GM23248 (cell line): ENCODE measurements at regions not wholly inside any gene's neighbourhood (a gene's known extent, or its start where the extent isn't known, plus 50 kb on each side); places are given as distances from the start of the nearest gene placed in this dataset.
"Not testable (repeated sequence)": the region's sequence is repeated elsewhere in the genome, so short reads cannot be mapped to it uniquely, and the experiment has no call there.

ENCODE experiments used
- DNase-seq: peaks from one replicate; pipeline ENCODE4 v3.0.0-alpha.2; 2015
- H2AFZ ChIP-seq: fragments of 200-600 bp; sonication (generic); 2 replicates; pipeline ENCODE4 v1.6.1; 2016; ENCODE audit warnings: antibody characterized with exemption
- H3F3A ChIP-seq: fragments of 200-600 bp; sonication (generic); 2 replicates; pipeline ENCODE4 v1.6.1; 2016; ENCODE audit warnings: mild to moderate bottlenecking, antibody characterized with exemption, mixed run types; ENCODE audit not compliant: insufficient read depth
- H3K27ac ChIP-seq: fragments of 200-600 bp; sonication (generic); 2 replicates; pipeline ENCODE4 v1.5.1; 2016; ENCODE audit warnings: mild to moderate bottlenecking
- H3K27me3 ChIP-seq: fragments of 200-600 bp; sonication (generic); replicated peaks from 2 replicates; pipeline ENCODE4 v1.6.1; 2016; ENCODE audit warnings: mild to moderate bottlenecking; ENCODE audit not compliant: insufficient read depth
- H3K36me3 ChIP-seq: fragments of 200-600 bp; sonication (generic); 2 replicates; pipeline ENCODE4 v1.6.1; 2016; ENCODE audit warnings: low read depth, mild to moderate bottlenecking
- H3K4me1 ChIP-seq: fragments of 200-600 bp; sonication (generic); 2 replicates; pipeline ENCODE4 v1.6.1; 2016; ENCODE audit warnings: mild to moderate bottlenecking; ENCODE audit not compliant: insufficient read depth
- H3K4me2 ChIP-seq: fragments of 200-600 bp; sonication (generic); one replicate; pipeline ENCODE4 v1.6.1; 2016; ENCODE audit warnings: mild to moderate bottlenecking; ENCODE audit not compliant: unreplicated experiment
- H3K4me3 ChIP-seq: fragments of 200-600 bp; sonication (generic); 2 replicates; pipeline ENCODE4 v1.5.1; 2016; ENCODE audit warnings: mild to moderate bottlenecking
- H3K79me2 ChIP-seq: fragments of 200-600 bp; sonication (generic); 2 replicates; pipeline ENCODE4 v1.6.1; 2016; ENCODE audit warnings: mild to moderate bottlenecking; ENCODE audit not compliant: insufficient read depth
- H3K9ac ChIP-seq: fragments of 200-600 bp; sonication (generic); 2 replicates; pipeline ENCODE4 v1.6.1; 2016; ENCODE audit warnings: mild to moderate bottlenecking
- H3K9me2 ChIP-seq: fragments of 200-600 bp; sonication (generic); 2 replicates; pipeline ENCODE4 v1.6.1; 2016; ENCODE audit warnings: mixed run types, mild to moderate bottlenecking, moderate library complexity; ENCODE audit not compliant: insufficient read depth
- H3K9me3 ChIP-seq: fragments of 200-600 bp; sonication (generic); one replicate; pipeline ENCODE4 v1.6.1; 2017; ENCODE audit warnings: low read depth
- H4K20me1 ChIP-seq: fragments of 200-600 bp; sonication (generic); 2 replicates; pipeline ENCODE4 v1.6.0; 2016; ENCODE audit not compliant: insufficient read depth
- EZH2 ChIP-seq: fragments of 200-600 bp; sonication (generic); IDR thresholded peaks from 2 replicates; pipeline ENCODE4 v1.6.1; 2018; ENCODE audit warnings: antibody characterized with exemption, mild to moderate bottlenecking; ENCODE audit not compliant: insufficient read depth, poor library complexity, severe bottlenecking
- EZH2phosphoT487 ChIP-seq: fragments of 200-600 bp; sonication (generic); IDR thresholded peaks from 2 replicates; pipeline ENCODE4 v1.6.1; 2018; ENCODE audit warnings: antibody characterized with exemption, moderate library complexity, mild to moderate bottlenecking, low read depth; ENCODE audit not compliant: insufficient read depth
- WGBS, 2 experiments: methylation state at CpG; one replicate each; pipeline ENCODE4 v1.1.6; 2015 to 2017; ENCODE audit warnings: low lambda C conversion rate in 2 of 2, low coverage in 1 of 2; ENCODE audit errors: missing lambda C conversion rate in 2 of 2; 5-methylcytosine and 5-hydroxymethylcytosine counted together
- in situ Hi-C: fragments of 300-500 bp; cut with MboI; formaldehyde crosslinking; loops from 2 replicates; pipeline ENCODE4 v1.15.0; 2020

DNA sequence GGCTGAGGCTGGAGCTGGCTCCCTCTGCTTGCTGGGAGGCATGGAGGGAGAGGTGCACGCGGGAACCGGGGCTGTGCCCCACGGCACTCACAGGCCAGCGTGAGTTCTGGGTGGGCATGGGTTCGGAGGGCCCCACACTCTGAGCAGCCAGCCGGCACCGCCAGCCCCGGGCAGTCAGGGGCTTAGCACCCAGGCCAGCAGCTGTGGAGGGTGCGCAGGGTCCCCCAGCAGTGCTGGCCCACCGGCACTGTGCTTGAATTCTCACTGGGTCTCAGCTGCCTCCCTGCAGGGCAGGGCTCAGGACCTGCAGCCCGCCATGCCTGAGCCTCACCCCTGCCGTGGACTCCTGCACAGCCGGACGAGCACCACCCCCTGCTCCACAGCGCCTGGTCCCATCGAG is 164.9 kb upstream of the PLD5 start:
- Histone ChIP-seq H3K9me3 (no peaks in the 10 kb centered on the region), H3K4me1 (no peaks in the 10 kb centered on the region), H3K36me3 (no peaks in the 10 kb centered on the region), H3K9me2 (no peaks in the 10 kb centered on the region), H3K79me2 (no peaks in the 10 kb centered on the region), H3K4me3 (no peak overlapping the region), H3K27ac (no peak overlapping the region), H3K4me2 (no peak overlapping the region), H3K9ac (no peak overlapping the region), H3K27me3 (no peaks in the 10 kb centered on the region), H2AFZ (no peak overlapping the region), H3F3A (no peaks in the 10 kb centered on the region), H4K20me1 (no peaks in the 10 kb centered on the region)
- 60 to 61% methylated on average over 12 to 17 of the region's 17 CpGs for WGBS, 2 experiments
- TF ChIP-seq EZH2 = no peak
- no peak for TF ChIP-seq EZH2phosphoT487
- in situ Hi-C loops = no loop called here
- DNase-seq = no peak

- TF ChIP-seq EZH2phosphoT487 (no peak), EZH2 (no peak)
- DNase-seq = no peak
- in situ Hi-C loops = no loop called here
- Histone ChIP-seq H3K36me3 (no peaks in the 10 kb centered on the region), H3K27ac (no peak overlapping the region), H3K79me2 (no peaks in the 10 kb centered on the region), H3K9me3 (peaks cover 3% of the 10 kb centered on the region), H3K4me3 (no peak overlapping the region), H3F3A (no peaks in the 10 kb centered on the region), H3K9me2 (no peaks in the 10 kb centered on the region), H3K4me2 (no peak overlapping the region), H2AFZ (no peak overlapping the region), H3K27me3 (no peaks in the 10 kb centered on the region), H3K9ac (no peak overlapping the region), H4K20me1 (no peaks in the 10 kb centered on the region), H3K4me1 (no peaks in the 10 kb centered on the region)
- 30% methylated on average over 10 of the region's 10 CpGs for WGBS, 2 experiments
These were observed 150.6 kb upstream of the PLD5 start for GRCh38 chr1:242674951-242675645.

DNA sequence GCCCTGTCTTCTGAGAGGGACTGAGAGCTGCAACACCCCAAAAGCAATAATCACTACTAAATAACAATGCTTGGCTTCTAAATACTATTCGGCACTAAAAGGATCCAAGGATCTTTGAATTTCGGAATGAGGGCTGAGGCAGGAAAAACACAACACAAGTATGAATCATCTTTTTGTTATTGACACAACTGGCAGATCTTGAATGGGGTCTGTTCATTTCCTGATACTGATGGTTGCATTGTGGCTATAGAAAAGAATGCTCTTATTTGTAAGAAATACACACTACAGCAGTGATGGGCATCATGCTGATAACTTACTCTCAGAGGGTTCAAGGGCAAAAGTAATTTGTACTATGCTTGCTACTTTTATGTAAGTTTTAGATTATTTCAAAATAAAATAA is 149.2 kb upstream of the PLD5 start:
- Histone ChIP-seq H3K4me1 (no peaks in the 10 kb centered on the region), H3K36me3 (no peaks in the 10 kb centered on the region), H4K20me1 (no peaks in the 10 kb centered on the region), H3K27ac (no peak overlapping the region), H3K79me2 (no peaks in the 10 kb centered on the region), H3K9me3 (peaks cover 3% of the 10 kb centered on the region), H3K9ac (no peak overlapping the region), H3K4me2 (no peak overlapping the region), H3K9me2 (no peaks in the 10 kb centered on the region), H3F3A (no peaks in the 10 kb centered on the region), H2AFZ (no peak overlapping the region), H3K27me3 (no peaks in the 10 kb centered on the region), H3K4me3 (no peak overlapping the region)
- no peak for TF ChIP-seq EZH2
- no peak for TF ChIP-seq EZH2phosphoT487
- DNase-seq = no peak
- in situ Hi-C loops = no loop called here
- 45 to 49% methylated on average over 2 of the region's 2 CpGs for WGBS, 2 experiments

DNA sequence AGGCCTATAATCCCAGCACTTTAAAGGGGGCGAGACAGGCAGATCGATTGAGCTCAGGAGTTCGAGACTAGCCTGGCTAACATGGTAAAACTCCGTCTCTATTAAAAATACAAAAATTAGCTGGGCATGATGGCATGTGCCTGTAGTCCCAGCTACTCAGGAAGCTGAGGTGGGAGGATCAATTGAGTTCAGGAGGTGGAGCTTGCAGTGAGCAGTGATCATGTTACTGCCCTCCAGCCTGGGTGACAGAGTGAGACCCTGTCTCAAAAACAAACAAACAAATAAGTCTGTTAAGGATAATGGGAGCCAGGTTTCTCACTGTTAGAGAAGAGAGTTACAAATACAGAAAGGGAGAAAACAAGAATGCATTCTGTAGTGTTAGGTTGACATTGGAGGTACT is 148.7 kb upstream of the PLD5 start:
- H3K9me3 ChIP-seq, H3K79me2 ChIP-seq, H3K9me2 ChIP-seq, H3K4me1 ChIP-seq, H3K27me3 ChIP-seq, H2AFZ ChIP-seq, H3K9ac ChIP-seq, in situ Hi-C loops, H3K4me2 ChIP-seq, H3K4me3 ChIP-seq, H3K27ac ChIP-seq, H4K20me1 ChIP-seq, H3K36me3 ChIP-seq, H3F3A ChIP-seq, DNase-seq: not testable (repeated sequence)
- WGBS, 2 experiments = 34 to 37% methylated on average over 4 of the region's 4 CpGs

DNA sequence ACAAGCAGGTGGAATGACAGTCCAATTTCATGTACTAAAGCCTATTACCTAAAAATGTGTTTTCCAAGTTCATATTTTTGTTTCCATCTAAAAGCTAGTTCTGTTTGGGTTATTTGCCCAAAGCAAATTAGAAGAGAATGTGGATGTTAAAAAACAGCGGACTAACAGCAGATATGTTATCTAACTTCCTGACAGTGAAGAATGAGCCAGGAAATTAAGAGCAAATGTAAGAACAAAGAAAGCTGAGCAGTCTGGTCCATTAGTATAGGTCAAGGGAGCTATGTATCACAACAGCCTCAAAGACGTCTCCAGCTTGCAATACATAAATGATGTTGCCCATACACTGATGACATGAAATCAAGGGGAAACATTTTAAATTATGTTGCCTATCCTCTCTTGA is 145.5 kb upstream of the PLD5 start:
- Histone ChIP-seq H3K27ac (no peak overlapping the region), H3K9me3 (no peaks in the 10 kb centered on the region), H2AFZ (no peak overlapping the region), H3K27me3 (no peaks in the 10 kb centered on the region), H3K79me2 (no peaks in the 10 kb centered on the region), H3K4me2 (no peak overlapping the region), H4K20me1 (no peaks in the 10 kb centered on the region), H3K9ac (no peak overlapping the region), H3F3A (no peaks in the 10 kb centered on the region), H3K4me3 (no peak overlapping the region), H3K4me1 (no peaks in the 10 kb centered on the region), H3K36me3 (no peaks in the 10 kb centered on the region), H3K9me2 (no peaks in the 10 kb centered on the region)
- WGBS, 2 experiments = 3% methylated on average over 2 of the region's 2 CpGs
- TF ChIP-seq EZH2 (no peak), EZH2phosphoT487 (no peak)
- in situ Hi-C loops = no loop called here
- no peak for DNase-seq
